ENCODE measurements at regions not wholly inside any gene's neighbourhood (a gene's known extent, or its start where the extent isn't known, plus 50 kb on each side); places are given as distances from the start of the nearest gene placed in this dataset.

DNA sequence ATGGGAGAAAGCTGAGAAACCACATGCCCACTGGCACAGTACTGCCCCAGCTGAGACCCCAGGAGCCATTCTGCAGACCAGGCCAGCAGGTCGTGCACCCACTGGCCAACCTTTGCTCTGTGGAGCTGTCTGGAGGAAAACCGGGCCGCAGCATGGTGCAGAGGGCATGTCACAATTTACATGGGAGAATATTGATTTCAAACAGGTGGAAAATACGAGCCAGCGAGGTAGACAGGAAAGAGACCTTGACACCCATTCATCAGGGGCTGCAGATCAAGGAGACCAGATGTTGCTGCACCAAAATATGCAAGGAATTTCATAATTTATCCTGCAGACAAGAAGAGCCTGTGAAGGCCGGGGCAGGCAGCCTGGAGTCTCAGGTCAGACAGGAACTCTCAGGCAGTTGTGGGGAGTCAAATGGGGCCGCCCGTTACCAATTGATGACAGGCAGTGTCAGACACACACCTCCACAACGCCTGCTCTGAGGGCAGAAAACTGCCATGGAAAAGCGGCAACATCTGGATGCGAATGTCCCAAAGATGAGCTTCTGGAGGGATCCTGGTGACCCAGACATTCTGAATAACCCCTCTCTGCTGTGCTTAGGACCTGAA lies 74.6 kb upstream of the BCL11B start (continued):
- TF ChIP-seq, protein P1, sequence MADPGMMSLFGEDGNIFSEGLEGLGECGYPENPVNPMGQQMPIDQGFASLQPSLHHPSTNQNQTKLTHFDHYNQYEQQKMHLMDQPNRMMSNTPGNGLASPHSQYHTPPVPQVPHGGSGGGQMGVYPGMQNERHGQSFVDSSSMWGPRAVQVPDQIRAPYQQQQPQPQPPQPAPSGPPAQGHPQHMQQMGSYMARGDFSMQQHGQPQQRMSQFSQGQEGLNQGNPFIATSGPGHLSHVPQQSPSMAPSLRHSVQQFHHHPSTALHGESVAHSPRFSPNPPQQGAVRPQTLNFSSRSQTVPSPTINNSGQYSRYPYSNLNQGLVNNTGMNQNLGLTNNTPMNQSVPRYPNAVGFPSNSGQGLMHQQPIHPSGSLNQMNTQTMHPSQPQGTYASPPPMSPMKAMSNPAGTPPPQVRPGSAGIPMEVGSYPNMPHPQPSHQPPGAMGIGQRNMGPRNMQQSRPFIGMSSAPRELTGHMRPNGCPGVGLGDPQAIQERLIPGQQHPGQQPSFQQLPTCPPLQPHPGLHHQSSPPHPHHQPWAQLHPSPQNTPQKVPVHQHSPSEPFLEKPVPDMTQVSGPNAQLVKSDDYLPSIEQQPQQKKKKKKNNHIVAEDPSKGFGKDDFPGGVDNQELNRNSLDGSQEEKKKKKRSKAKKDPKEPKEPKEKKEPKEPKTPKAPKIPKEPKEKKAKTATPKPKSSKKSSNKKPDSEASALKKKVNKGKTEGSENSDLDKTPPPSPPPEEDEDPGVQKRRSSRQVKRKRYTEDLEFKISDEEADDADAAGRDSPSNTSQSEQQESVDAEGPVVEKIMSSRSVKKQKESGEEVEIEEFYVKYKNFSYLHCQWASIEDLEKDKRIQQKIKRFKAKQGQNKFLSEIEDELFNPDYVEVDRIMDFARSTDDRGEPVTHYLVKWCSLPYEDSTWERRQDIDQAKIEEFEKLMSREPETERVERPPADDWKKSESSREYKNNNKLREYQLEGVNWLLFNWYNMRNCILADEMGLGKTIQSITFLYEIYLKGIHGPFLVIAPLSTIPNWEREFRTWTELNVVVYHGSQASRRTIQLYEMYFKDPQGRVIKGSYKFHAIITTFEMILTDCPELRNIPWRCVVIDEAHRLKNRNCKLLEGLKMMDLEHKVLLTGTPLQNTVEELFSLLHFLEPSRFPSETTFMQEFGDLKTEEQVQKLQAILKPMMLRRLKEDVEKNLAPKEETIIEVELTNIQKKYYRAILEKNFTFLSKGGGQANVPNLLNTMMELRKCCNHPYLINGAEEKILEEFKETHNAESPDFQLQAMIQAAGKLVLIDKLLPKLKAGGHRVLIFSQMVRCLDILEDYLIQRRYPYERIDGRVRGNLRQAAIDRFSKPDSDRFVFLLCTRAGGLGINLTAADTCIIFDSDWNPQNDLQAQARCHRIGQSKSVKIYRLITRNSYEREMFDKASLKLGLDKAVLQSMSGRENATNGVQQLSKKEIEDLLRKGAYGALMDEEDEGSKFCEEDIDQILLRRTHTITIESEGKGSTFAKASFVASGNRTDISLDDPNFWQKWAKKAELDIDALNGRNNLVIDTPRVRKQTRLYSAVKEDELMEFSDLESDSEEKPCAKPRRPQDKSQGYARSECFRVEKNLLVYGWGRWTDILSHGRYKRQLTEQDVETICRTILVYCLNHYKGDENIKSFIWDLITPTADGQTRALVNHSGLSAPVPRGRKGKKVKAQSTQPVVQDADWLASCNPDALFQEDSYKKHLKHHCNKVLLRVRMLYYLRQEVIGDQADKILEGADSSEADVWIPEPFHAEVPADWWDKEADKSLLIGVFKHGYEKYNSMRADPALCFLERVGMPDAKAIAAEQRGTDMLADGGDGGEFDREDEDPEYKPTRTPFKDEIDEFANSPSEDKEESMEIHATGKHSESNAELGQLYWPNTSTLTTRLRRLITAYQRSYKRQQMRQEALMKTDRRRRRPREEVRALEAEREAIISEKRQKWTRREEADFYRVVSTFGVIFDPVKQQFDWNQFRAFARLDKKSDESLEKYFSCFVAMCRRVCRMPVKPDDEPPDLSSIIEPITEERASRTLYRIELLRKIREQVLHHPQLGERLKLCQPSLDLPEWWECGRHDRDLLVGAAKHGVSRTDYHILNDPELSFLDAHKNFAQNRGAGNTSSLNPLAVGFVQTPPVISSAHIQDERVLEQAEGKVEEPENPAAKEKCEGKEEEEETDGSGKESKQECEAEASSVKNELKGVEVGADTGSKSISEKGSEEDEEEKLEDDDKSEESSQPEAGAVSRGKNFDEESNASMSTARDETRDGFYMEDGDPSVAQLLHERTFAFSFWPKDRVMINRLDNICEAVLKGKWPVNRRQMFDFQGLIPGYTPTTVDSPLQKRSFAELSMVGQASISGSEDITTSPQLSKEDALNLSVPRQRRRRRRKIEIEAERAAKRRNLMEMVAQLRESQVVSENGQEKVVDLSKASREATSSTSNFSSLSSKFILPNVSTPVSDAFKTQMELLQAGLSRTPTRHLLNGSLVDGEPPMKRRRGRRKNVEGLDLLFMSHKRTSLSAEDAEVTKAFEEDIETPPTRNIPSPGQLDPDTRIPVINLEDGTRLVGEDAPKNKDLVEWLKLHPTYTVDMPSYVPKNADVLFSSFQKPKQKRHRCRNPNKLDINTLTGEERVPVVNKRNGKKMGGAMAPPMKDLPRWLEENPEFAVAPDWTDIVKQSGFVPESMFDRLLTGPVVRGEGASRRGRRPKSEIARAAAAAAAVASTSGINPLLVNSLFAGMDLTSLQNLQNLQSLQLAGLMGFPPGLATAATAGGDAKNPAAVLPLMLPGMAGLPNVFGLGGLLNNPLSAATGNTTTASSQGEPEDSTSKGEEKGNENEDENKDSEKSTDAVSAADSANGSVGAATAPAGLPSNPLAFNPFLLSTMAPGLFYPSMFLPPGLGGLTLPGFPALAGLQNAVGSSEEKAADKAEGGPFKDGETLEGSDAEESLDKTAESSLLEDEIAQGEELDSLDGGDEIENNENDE (IDR thresholded peaks at IDR 0.05; ENCODE audit: insufficient replicate concordance, low read length), result no peak
- TF ChIP-seq CTBP2 (IDR thresholded peaks at IDR 0.05; ENCODE audit: borderline replicate concordance, insufficient read depth, insufficient read length, low read length), result no peak
